Upper lobe of left lung (tissue), 6 donors: ENCODE measurements at regions not wholly inside any gene's neighbourhood (a gene's known extent, or its start where the extent isn't known, plus 50 kb on each side); places are given as distances from the start of the nearest gene placed in this dataset.

Experiments
- ATAC-seq, 2 donors: fragments of 200-7000 bp; cut with Tn5 transposase; one replicate each; pipeline ENCODE4 v1.9.1; 2022; ENCODE audit warnings: mild to moderate bottlenecking in 2 of 2, moderate library complexity in 2 of 2; ENCODE audit not compliant: low FRiP score in 2 of 2
- DNase-seq, 2 donors: peaks; one replicate each; pipeline ENCODE4 v3.0.0-alpha.2; 2019 to 2020
- H3K27ac ChIP-seq, 4 donors: fragments of 200-600 bp; sonication (generic); one replicate each; pipeline ENCODE4 v1.5.1; 2016 to 2019
- H3K27me3 ChIP-seq, 4 donors: fragments of 200-600 bp; sonication (generic); one replicate each; pipeline ENCODE4 v1.5.1; 2017 to 2019
- H3K36me3 ChIP-seq, 4 donors: fragments of 200-600 bp; sonication (generic); one replicate each; pipeline ENCODE4 v1.5.1; 2016 to 2019
- H3K4me1 ChIP-seq, 4 donors: fragments of 200-600 bp; sonication (generic); one replicate each; pipeline ENCODE4 v1.5.1; 2018 to 2019
- H3K4me3 ChIP-seq, 4 donors: fragments of 200-600 bp; sonication (generic); one replicate each; pipeline ENCODE4 v1.5.1; 2017 to 2019; ENCODE audit warnings: mild to moderate bottlenecking in 2 of 4, moderate library complexity in 1 of 4
- H3K9me3 ChIP-seq, 4 donors: fragments of 200-600 bp; sonication (generic); one replicate each; pipeline ENCODE4 v1.5.1; 2018 to 2019
- EP300 ChIP-seq, 4 donors: sonication (generic); formaldehyde crosslinking; IDR thresholded peaks; one replicate each; pipeline ENCODE4 v1.5.1; 2017; ENCODE audit warnings: antibody characterized with exemption in 4 of 4, control low read depth in 2 of 4
- POLR2A ChIP-seq, 4 donors: fragments of 450-650 bp; IDR thresholded peaks; one replicate each; pipeline ENCODE4 v1.5.1; 2016 to 2017; ENCODE audit warnings: antibody characterized with exemption in 4 of 4, mild to moderate bottlenecking in 2 of 4
- POLR2AphosphoS5 ChIP-seq, 2 donors: sonication (generic); formaldehyde crosslinking; IDR thresholded peaks; one replicate each; pipeline ENCODE4 v1.5.1; 2017; ENCODE audit warnings: antibody characterized with exemption in 2 of 2
- WGBS, 2 donors: methylation state at CpG; one replicate each; pipeline ENCODE4 v1.1.5; 2017 to 2018; 5-methylcytosine and 5-hydroxymethylcytosine counted together
- TF ChIP-seq, protein P1 (sequence below), 6 experiments: fragments of 450-650 bp in 4 of 6; fragments of 200-600 bp in 2 of 6; sonication (generic) in 2 of 6; IDR thresholded peaks; one replicate each; pipeline ENCODE4 v1.5.1; 2016 to 2019; ENCODE audit warnings: antibody characterized with exemption in 6 of 6
- donor health status: DM: no; HTN: no; CAD: no; lungs with moderate emphysema.
- donor health status: DM: no; HTN: yes; CAD: no; lungs with severe emphysema.

DNA sequence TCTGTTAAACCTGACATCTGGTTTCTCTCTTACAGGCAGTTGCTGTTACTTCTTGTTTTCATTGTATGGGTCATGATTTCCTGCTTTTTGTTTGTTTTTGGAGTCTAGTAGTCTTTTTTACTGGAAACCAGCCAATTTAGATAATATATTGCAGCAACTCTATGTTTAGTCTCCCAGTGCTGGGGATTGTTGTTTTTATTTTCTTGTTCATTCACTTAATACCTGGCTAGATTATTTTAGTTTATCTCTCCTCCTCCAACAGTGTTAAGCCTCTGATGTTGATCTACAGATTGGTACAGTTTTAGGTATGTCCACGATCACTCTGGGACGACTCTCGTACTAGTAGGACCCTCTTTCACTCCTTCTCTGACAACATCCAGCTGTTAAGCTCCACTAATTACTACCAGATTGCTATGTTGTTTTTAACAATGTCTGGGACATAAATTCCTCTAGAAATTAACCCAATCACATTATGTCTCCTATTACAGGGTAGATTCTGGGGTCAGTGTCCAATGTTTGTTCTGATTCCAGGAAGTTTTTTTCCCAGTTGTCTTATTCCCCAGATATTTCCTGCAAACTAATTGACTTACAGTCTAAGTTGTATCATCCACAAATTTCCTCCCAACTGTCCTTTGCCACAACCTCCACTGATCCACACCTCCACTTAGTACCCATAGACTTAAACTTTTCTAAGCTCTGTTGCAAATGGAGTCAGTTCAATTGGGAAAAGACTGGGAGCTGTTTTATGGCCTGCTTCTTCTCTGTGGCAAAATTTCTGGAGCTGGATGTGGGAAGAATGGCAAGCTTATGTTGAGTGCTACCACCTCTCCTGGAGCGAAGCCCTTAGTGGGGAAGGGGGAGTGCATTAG is 1280.6 kb upstream of the CNTN5 start:
- H3K4me1 ChIP-seq = no peaks in the 10 kb centered on the region
- no peak overlapping the region for H3K27ac ChIP-seq
- TF ChIP-seq, protein P1, sequence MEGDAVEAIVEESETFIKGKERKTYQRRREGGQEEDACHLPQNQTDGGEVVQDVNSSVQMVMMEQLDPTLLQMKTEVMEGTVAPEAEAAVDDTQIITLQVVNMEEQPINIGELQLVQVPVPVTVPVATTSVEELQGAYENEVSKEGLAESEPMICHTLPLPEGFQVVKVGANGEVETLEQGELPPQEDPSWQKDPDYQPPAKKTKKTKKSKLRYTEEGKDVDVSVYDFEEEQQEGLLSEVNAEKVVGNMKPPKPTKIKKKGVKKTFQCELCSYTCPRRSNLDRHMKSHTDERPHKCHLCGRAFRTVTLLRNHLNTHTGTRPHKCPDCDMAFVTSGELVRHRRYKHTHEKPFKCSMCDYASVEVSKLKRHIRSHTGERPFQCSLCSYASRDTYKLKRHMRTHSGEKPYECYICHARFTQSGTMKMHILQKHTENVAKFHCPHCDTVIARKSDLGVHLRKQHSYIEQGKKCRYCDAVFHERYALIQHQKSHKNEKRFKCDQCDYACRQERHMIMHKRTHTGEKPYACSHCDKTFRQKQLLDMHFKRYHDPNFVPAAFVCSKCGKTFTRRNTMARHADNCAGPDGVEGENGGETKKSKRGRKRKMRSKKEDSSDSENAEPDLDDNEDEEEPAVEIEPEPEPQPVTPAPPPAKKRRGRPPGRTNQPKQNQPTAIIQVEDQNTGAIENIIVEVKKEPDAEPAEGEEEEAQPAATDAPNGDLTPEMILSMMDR (IDR thresholded peaks at IDR 0.05) = no peak
- no peak for TF ChIP-seq EP300 (IDR thresholded peaks at IDR 0.05)
- no peak for TF ChIP-seq POLR2A (IDR thresholded peaks at IDR 0.05)
- TF ChIP-seq POLR2AphosphoS5 (IDR thresholded peaks at IDR 0.05) = no peak
- no peaks in the 10 kb centered on the region for H3K27me3 ChIP-seq
- peaks cover 0 to 5% (median 0%) of the 10 kb centered on the region in 4 donors for H3K9me3 ChIP-seq
- DNase-seq (no peak), ATAC-seq (no peak)
- WGBS, 2 donors = 65 to 78% methylated on average over 4 of the region's 4 CpGs
- no peaks in the 10 kb centered on the region for H3K36me3 ChIP-seq
- H3K4me3 ChIP-seq = no peak overlapping the region

DNA sequence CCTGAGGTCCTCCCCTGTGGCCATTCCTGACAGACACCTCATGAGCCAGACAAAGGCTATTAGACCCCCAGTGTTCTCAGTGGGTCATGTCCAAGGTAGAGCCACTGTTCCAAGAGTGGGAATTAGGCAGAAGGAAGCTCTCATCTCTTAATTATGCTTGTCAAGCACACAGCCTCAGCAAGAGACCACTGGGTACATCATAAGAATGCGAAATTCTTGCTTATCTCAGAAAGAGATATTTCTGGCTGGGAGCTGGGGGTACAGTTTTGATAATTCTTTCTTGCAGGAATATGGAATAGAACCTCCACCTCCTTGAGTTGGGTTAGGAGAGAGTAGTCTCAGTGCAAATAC is 1280.0 kb upstream of the CNTN5 start:
- no peak overlapping the region for H3K27ac ChIP-seq

DNA sequence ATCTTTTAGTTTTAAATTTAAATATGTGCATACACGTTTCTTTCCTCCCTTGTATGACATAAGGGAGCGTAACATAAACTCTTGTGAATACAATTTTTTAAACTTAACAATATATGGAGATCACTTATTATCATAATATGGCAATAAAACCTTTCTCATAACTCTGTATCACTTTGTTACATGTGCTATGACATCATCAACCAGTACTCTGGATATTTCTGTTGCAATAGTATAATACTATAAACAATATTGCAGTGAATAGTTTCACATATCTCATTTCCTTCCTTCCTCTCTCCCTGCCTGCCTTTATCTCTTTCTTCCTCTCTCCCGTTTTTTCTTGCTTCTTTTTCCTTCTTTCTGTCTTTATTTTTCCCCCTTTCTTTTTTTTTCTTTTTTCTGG is 1278.0 kb upstream of the CNTN5 start:
- WGBS, 2 donors = 57 to 69% methylated on average over 3 of the region's 3 CpGs
- Histone ChIP-seq H3K9me3 (peaks cover 0 to 5% (median 0%) of the 10 kb centered on the region in 4 donors), H3K36me3 (no peaks in the 10 kb centered on the region), H3K4me3 (no peak overlapping the region), H3K27ac (no peak overlapping the region), H3K4me1 (no peaks in the 10 kb centered on the region), H3K27me3 (no peaks in the 10 kb centered on the region)
- ATAC-seq (no peak), DNase-seq (no peak)
- TF ChIP-seq POLR2AphosphoS5 (IDR thresholded peaks at IDR 0.05) = no peak
- TF ChIP-seq, protein P1 (IDR thresholded peaks at IDR 0.05) = no peak
- no peak for TF ChIP-seq EP300 (IDR thresholded peaks at IDR 0.05)
- TF ChIP-seq POLR2A (IDR thresholded peaks at IDR 0.05) = no peak

More for the DNA sequence above, 1280.0 kb upstream of the CNTN5 start:
- H3K4me1 ChIP-seq = no peaks in the 10 kb centered on the region
- ATAC-seq (peak in 1 of 2 donors; percentile 26), DNase-seq (no peak)
- no peak for TF ChIP-seq EP300 (IDR thresholded peaks at IDR 0.05)
- no peak for TF ChIP-seq POLR2AphosphoS5 (IDR thresholded peaks at IDR 0.05)
- TF ChIP-seq, protein P1 (IDR thresholded peaks at IDR 0.05) = no peak
- TF ChIP-seq POLR2A (IDR thresholded peaks at IDR 0.05) = no peak
- no peaks in the 10 kb centered on the region for H3K27me3 ChIP-seq
- WGBS, 2 donors = 76 to 80% methylated on average over 1 of the region's 1 CpG
- H3K9me3 ChIP-seq = peaks cover 0 to 5% (median 0%) of the 10 kb centered on the region in 4 donors
- no peak overlapping the region for H3K4me3 ChIP-seq
- no peaks in the 10 kb centered on the region for H3K36me3 ChIP-seq

DNA sequence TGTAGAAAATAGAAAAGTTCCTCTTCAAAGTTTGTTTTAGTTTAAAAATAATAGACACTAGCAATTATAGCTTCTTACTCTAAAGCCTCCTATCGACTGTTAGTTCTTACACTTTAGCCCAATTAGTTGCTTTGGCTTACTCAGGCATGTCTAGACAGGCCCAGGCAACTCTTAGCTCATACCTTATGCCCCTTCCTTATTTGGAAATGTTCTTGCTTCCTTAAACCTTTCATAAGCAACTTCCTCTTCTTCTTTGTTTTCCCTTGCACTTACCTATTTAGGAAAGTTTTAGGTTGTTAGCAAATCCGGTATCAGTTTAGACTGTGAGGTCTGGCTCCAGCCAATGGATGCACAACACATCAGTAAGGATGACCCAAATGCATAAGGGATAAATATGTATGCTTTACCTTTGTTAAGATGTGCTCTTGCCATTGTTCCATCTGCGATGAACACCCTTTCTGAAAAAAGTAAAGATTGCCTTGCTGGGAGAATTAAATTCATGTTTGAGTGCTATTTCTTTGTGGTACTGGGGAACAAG is 1277.5 kb upstream of the CNTN5 start:
- no peak overlapping the region for H3K4me3 ChIP-seq
- no peak for ATAC-seq
- no peak for DNase-seq
- H3K9me3 ChIP-seq = no peaks in the 10 kb centered on the region
- TF ChIP-seq POLR2AphosphoS5 (IDR thresholded peaks at IDR 0.05) (no peak), POLR2A (IDR thresholded peaks at IDR 0.05) (no peak), EP300 (IDR thresholded peaks at IDR 0.05) (no peak)
- TF ChIP-seq, protein P1 (IDR thresholded peaks at IDR 0.05) = no peak
- H3K4me1 ChIP-seq = no peaks in the 10 kb centered on the region
- no peak overlapping the region for H3K27ac ChIP-seq
- H3K27me3 ChIP-seq = no peaks in the 10 kb centered on the region
- no peaks in the 10 kb centered on the region for H3K36me3 ChIP-seq
- WGBS, 2 donors = 85% methylated on average over 3 of the region's 3 CpGs
